ENCODE measurements at regions not wholly inside any gene's neighbourhood (a gene's known extent, or its start where the extent isn't known, plus 50 kb on each side); places are given as distances from the start of the nearest gene placed in this dataset.
"Not testable (repeated sequence)": the region's sequence is repeated elsewhere in the genome, so short reads cannot be mapped to it uniquely, and the experiment has no call there.

DNA sequence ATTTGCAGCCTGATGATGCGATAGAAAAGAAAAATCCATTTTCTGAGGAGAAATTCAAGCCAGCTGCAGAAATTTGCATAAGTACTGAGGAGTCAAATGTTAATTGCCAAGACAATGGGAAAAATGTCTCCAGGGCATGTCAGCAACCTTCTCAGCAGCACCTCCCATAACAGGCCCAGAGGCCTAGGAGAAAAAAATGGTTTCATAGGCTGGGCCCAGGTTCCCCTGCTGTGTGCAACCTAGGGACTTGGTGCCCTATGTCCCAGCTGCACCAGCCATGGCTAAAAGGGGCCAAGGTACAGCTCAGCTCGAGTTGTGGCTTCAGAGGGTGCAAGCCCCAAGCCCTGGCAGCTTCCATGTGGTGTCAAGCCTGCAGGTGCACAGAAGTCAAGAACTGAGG lies 144.8 kb upstream of the PRKD1 start:
- not testable (repeated sequence) for DNase-seq

GRCh38 chr14:30077946-30078345 lies 150.3 kb upstream of the PRKD1 start:
- no peak for DNase-seq

GRCh38 chr14:30078811-30079402 lies 151.3 kb upstream of the PRKD1 start:
- no peak for DNase-seq

DNA sequence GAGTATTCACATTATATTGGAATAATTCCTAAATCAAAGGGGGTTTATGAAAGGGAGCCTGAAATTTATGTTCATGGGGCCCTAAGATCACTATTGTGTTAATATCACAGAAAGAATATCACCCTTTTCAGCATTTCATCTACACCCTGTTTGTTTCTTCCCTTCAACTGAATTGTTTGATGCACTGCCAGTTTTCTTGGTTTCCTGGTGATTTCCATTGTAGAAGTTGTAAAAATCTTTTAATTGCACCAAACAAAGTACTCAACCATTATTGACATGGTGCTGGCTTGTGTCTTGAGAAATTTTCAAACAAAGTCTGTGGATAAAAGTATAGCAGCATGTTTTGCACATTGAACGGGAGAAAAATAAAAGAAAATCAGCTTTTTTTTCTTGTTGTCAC lies 154.8 kb upstream of the PRKD1 start:
- DNase-seq, result no peak

- no peak for DNase-seq
These were observed 157.2 kb upstream of the PRKD1 start for GRCh38 chr14:30084811-30085210.

DNA sequence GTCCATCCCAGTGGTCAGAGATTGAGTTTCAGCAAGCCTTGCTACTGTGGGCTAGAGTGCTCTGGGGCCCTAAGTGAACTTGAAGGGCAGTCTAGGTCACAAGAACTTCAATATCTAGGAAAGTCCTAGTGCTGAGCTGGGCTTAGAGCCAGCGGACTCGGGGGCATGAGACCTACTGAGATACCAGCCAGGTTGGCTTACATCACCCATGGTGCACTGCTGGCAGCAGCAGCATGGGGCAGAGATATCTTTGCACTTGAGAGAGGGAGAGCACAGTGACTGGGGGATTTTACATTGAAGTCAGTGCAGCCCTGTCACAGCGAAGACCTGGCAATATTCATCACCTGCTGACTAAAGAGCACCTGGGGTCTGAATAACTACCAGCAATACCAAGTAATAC lies 158.3 kb upstream of the PRKD1 start:
- DNase-seq, result no peak

DNA sequence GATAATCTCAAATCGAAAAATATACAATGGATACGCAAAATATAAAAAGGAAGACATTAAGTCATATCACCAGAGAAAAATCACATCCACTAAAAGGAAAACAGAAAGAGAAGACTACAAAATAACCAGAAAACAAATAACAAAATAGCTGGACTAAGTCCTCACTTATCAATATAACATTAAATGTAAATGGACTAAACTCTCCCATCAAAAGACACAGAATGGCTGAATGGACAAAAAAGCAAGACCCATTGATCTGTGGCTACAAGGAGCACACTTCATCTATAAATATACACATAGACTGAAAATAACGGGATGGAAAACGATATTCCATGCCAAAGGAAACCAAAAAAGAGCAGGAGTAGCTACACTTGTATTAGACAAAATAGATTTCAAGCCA lies 161.0 kb upstream of the PRKD1 start:
- DNase-seq, result no peak

DNA sequence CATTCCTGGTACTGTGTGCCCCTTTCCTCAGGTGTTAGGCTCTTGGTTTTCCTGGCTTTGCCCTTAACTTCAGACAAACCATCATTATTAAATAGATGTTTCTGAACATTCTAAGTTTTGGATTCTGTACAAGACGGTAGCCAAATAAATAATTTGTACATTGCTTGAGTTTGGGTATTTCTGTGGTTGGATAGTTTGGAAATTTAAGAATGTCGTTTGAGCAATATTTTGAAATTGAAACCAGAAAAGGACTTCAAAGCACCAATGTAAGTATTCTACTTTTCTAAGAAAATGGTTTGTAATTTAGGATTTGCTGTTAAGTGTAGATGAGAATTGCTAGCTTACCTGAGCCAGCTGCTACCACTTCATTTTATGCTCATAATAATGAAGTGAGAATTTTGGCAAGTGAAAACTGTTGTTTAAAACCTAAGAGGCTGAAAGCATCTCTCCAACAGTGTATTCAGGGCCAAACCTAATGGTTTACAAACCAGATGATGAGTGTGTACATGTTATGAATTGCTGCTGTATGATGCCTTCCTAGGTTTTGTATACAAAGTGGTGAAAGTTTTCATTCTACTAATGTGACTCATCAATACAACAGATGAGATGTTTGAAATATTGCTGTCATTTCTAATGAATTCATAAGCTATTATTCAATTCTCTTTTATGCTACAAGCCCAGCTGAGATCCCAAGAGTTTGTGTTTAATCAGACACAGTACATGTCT lies 181.5 kb upstream of the PRKD1 start:
- no peak for DNase-seq

- no peak for DNase-seq
These were observed 186.4 kb upstream of the PRKD1 start for GRCh38 chr14:30114051-30114450.

DNA sequence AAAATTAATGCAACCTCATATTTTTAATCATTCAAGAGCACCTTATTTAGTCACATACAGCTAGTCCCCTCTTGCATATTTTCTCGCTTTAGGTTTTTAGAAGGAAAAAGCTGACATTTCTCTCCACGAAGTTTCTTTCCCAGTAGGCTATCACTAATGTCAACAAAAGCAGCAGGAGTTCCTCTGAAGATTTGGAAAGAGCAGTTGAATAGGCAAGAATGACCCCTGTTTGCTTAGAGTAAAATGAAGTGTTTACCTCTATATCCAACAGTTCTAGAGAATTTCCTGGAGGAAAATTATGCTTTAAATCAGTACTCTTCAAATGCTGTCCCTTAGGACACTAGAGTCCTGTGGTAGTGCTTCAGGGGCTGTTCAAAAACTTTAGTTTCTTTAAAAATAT lies 188.1 kb upstream of the PRKD1 start:
- no peak for DNase-seq

DNA sequence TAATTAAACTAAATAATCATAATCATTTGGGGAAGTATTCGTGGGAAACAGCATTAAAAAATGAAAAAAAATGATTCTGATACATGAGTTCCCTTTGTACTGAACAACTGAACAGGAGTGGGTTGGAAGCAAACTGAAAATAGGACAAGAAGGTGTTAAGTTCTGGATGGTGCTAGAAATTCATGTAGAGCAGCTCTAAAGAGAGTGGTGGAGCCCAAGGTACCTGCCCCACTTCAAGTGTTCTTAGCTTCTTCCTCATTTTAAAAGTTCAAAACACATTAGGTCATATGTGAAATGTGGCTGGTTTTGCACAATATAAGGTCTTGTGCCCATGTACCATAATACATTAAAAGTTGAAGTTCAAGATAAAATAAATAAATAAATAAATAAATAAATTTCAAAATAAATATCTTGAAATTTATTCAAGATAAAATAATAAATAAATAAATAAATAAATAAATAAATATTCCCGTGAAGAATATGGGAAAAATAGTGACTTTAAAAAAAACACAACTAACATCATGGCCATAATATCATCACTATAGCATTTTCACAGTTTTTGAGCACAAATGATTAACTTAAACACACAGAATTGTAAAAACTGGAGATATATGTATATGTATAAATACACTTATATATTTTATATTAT lies 191.5 kb upstream of the PRKD1 start:
- no peak for DNase-seq

GRCh38 chr14:30125322-30125979 lies 197.8 kb upstream of the PRKD1 start:
- no peak for DNase-seq

GRCh38 chr14:30129807-30130206 lies 202.2 kb upstream of the PRKD1 start:
- DNase-seq, result no peak

DNA sequence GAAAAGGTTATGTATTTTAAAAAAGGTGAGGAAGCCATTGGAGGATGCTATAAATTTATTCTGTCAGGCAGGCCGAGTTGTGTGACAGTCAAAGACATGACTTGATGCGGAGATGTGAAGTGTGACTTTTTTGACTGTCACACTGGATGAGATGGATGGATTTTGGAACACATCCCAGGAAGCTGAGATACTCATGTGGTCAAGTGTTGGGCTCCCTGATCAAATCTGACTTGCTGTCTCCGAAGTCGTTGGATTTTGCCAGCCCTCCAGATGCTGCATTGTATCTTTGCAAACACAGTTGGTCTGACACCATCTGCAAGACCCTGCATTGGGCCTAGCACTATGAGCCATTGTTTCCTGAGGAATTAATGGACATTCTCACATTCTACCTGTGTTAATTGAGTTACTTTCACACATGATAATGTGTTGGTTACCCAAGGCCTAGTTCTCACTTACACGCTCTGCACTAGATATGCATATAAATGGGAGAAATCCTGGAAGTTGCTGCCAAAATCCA lies 204.0 kb upstream of the PRKD1 start:
- no peak for DNase-seq

- no peak for DNase-seq
These were observed 204.5 kb upstream of the PRKD1 start for GRCh38 chr14:30132196-30132595.

DNA sequence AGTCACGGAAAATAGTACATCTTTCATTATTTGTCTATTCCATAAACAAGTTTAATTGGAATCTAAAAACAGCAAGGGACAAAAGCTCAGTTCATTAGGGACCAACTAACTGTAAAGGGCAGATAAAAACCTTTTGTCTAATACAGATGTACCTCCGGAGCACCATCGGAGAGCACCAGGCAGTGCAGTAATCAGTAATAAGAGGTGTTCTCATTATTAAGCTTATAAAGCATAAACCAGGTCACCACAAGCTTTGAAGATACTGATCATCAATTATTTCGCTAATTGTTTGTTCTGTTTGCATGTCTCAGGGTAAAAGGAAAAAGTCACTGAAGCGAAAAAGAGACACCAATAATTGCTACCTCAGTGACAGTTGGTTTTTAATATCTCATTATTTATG lies 207.3 kb upstream of the PRKD1 start:
- no peak for DNase-seq

DNA sequence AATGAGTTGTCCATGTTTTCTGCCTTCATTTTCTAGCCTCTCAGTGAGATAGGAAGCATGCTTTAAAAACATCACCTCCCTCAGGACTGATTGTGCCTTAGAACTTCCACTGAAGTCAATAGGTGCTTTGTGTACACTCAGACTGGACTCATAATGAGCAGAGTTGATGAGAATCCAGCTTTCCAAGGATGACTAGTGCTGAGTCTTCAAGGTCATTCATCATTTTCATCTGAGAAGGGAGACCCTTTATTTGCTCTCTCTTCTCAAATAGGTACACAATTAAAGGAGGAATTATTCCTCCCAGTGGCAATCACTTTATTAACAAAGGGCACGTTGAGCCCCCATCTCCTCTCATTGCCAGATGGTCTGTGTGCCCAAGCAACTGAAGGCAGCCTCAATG lies 210.9 kb upstream of the PRKD1 start:
- DNase-seq, result no peak

GRCh38 chr14:30142216-30142615 lies 214.6 kb upstream of the PRKD1 start:
- no peak for DNase-seq

DNA sequence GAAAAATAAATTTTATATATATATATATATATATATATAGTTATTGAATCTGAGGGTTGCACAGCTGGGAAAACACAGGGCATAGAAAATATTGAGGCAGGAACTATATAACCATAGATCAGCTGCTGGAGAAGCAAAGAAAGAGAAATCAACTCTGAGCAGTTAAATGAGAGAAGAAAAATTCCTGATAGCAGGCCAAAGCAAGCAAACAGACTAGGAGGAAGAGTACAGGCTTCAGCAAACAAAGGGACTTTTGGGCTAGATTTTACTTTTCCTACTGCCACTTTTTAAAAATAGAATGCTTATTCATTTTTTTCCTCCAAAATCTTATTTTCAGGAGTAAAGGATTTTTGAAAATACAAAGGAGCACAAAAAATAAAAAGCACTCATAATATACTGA lies 216.0 kb upstream of the PRKD1 start:
- no peak for DNase-seq

DNA sequence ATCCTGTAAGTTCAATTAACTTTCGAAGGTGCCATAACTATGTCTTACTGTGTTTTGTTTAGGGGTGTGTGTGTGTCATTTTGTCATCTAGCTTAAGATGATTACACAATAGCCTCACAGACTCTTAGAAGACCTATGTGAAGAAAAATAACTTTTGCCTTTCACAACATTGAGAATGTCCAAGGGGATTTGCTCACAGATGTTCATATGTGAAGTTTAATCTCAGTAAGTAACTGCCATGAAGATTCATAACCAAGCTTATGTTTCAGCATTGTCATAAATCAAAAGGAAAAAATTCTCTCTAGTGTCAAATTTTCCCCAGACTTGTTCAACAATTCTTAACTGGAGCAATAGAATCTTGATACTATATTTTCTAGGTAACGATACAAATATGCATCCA lies 226.1 kb upstream of the PRKD1 start:
- no peak for DNase-seq

GRCh38 chr14:30156571-30156970 lies 228.9 kb upstream of the PRKD1 start:
- no peak for DNase-seq

- no peak for DNase-seq
These were observed 230.7 kb upstream of the PRKD1 start for GRCh38 chr14:30158299-30158698.

GRCh38 chr14:30159374-30159773 lies 231.7 kb upstream of the PRKD1 start:
- DNase-seq, result no peak

GRCh38 chr14:30160608-30161007 lies 233.0 kb upstream of the PRKD1 start:
- DNase-seq, result no peak
